Activated CD4-positive, alpha-beta T cell treated with anti-CD3 and anti-CD28 coated beads, Interleukin-2, amount 50 U/mL, for 24 hours (primary cell): ENCODE measurements at regions not wholly inside any gene's neighbourhood (a gene's known extent, or its start where the extent isn't known, plus 50 kb on each side); places are given as distances from the start of the nearest gene placed in this dataset.
"Not testable (repeated sequence)": the region's sequence is repeated elsewhere in the genome, so short reads cannot be mapped to it uniquely, and the experiment has no call there.

Experiments used
- DNase-seq, 2 donors: peaks; one replicate each; pipeline ENCODE4 v3.0.0-alpha.2; 2020; ENCODE audit warnings: low read depth in 1 of 2, low spot score in 1 of 2

- no peak for DNase-seq
Measured at GRCh38 chr2:160550048-160550447, 56.4 kb upstream of the RBMS1 start.

GRCh38 chr2:160551259-160551658, 57.7 kb upstream of the RBMS1 start:
- DNase-seq, result no peak

GRCh38 chr2:160555420-160556071, 61.9 kb upstream of the RBMS1 start:
- no peak for DNase-seq

- DNase-seq, result no peak
Measured at GRCh38 chr2:160557903-160558302, 64.3 kb upstream of the RBMS1 start.

- no peak for DNase-seq
Measured at GRCh38 chr2:160558531-160558930, 64.9 kb upstream of the RBMS1 start.

GRCh38 chr2:160561551-160562295, 68.1 kb upstream of the RBMS1 start:
- DNase-seq, result no peak

- DNase-seq, result no peak
Measured at GRCh38 chr2:160562730-160563129, 69.1 kb upstream of the RBMS1 start.

- no peak for DNase-seq
Measured at GRCh38 chr2:160564591-160564990, 71.0 kb upstream of the RBMS1 start.

- DNase-seq, result no peak
Measured at GRCh38 chr2:160565099-160565845, 71.7 kb upstream of the RBMS1 start.

- DNase-seq, result no peak
Measured at GRCh38 chr2:160566717-160567116, 73.1 kb upstream of the RBMS1 start.

- no peak for DNase-seq
Measured at GRCh38 chr2:160568856-160569255, 75.2 kb upstream of the RBMS1 start.

GRCh38 chr2:160570376-160570775, 76.8 kb upstream of the RBMS1 start:
- no peak for DNase-seq

GRCh38 chr2:160574468-160575140, 81.0 kb upstream of the RBMS1 start:
- DNase-seq, result no peak

GRCh38 chr2:160575368-160575767, 81.8 kb upstream of the RBMS1 start:
- DNase-seq, result no peak

GRCh38 chr2:160576054-160576499, 82.5 kb upstream of the RBMS1 start:
- DNase-seq, result no peak

- DNase-seq, result not testable (repeated sequence)
Measured at GRCh38 chr2:160577081-160577480, 83.5 kb upstream of the RBMS1 start.

- no peak for DNase-seq
Measured at GRCh38 chr2:160581035-160581434, 87.4 kb upstream of the RBMS1 start.

GRCh38 chr2:160581448-160581847, 87.8 kb upstream of the RBMS1 start:
- no peak for DNase-seq

GRCh38 chr2:160582081-160582480, 88.5 kb upstream of the RBMS1 start:
- DNase-seq, result no peak

- no peak for DNase-seq
Measured at GRCh38 chr2:160582490-160583145, 89.0 kb upstream of the RBMS1 start.

GRCh38 chr2:160583146-160583535, 89.5 kb upstream of the RBMS1 start:
- DNase-seq, result no peak
